GM19328 (cell line): ENCODE measurements at regions not wholly inside any gene's neighbourhood (a gene's known extent, or its start where the extent isn't known, plus 50 kb on each side); places are given as distances from the start of the nearest gene placed in this dataset.

Source experiments
- ATAC-seq: cut with Tn5 transposase; IDR thresholded peaks from one replicate; pipeline ENCODE4 v1.9.1; 2021; ENCODE audit warnings: mild to moderate bottlenecking, moderate library complexity; ENCODE audit not compliant: unreplicated experiment

DNA sequence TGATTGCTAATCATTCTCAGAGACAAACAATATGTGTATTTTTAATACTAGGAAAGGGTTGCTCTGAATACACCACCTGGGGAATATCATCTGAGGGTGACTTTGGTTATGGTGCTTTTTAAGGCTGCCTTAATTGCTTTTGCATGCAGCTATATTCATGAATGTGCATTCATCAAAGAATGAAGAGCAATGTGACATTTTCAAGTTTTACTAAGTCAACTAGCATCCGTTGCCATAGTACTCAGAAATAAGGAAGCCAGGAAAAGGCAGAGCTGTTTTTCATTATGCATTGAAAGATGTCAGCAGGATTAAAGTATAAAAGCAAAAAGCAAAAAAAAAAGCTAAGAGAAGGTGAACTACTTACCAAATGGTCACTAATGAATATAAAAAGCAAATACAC lies 67.4 kb upstream of the PCDH18 start:
- ATAC-seq = no peak

DNA sequence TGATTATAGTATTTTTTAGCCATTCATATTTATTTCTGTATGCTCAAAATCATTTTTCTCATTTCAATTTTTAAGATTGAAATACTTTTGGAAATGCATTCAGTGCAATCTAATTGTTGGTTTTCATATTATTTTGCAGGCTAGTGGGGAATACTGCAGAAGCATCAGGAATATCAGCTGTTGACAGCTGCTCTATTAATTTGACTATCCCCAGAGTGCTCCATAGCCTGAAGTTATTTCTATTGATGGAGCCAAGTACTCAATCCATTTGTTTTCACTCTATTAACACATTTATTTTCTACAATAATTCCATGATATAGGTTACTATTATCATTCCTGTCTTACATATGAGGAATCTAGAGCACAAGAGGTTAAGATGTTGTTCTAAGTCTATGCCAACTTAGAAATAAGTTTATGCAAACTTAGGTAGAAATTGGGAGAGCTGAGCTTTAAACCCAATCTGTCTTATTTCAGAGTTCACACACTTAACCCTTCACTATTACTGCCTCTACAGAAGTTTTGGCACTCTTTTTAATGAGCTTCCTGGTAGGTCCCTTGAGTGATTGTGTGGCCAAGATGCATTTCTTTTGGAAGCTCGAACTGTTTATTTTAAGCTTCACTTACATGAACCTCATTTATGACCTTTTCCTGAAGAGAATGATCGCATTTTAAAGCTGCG lies 65.6 kb upstream of the PCDH18 start:
- ATAC-seq = no peak

DNA sequence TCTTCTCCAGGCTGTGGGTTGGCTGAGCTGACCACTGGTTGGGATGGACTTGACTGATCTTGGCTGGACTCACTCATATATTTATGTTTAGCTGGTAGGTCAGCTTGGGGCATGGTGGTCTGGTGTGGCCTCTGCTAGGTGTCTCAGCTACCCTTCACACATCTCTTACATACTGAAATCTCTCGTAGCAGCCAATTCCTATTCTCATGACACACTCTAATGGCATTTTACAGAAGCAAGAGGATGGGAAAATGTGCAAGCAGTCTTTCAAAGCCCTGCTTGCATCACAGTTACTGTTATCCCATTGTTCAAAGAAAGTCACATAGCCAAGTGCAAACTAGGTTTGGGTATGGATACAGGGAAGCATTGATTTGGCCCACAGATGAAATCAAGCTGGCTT lies 55.5 kb upstream of the PCDH18 start:
- ATAC-seq = no peak

DNA sequence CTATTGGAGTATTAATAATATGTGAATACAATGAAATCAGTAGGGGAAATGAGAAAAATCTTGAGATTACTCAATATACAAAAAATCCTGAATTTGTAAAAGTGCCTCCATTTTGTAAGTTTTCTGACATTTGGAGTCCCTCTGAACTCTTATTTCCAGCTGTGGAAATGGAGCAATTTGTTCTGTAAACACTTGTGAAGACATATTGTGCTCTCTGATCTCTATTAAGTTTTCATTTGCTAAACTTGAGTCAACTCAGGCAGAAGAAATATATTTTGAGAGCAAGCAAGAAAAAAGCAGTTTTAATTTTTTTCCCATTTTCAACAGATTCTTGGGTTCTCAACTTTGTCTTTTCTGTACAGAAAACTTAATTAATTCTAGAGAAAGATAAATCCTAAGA lies 51.4 kb upstream of the PCDH18 start:
- ATAC-seq = no peak
